HG03558 (cell line): ENCODE measurements at regions not wholly inside any gene's neighbourhood (a gene's known extent, or its start where the extent isn't known, plus 50 kb on each side); places are given as distances from the start of the nearest gene placed in this dataset.

Experiments used
- ATAC-seq: cut with Tn5 transposase; IDR thresholded peaks from one replicate; pipeline ENCODE4 v1.9.1; 2021; ENCODE audit warnings: moderate number of reproducible peaks; ENCODE audit not compliant: unreplicated experiment; ENCODE audit errors: extremely low read depth

GRCh38 chr2:186427970-186428369 is 58.1 kb upstream of the ZC3H15 start:
- ATAC-seq = no peak

- ATAC-seq = no peak
Observed at GRCh38 chr2:186429104-186429503, 57.0 kb upstream of the ZC3H15 start.

GRCh38 chr2:186431306-186431705 is 54.8 kb upstream of the ZC3H15 start:
- ATAC-seq = no peak

- ATAC-seq = no peak
Observed at GRCh38 chr2:186433040-186433439, 53.0 kb upstream of the ZC3H15 start.

- ATAC-seq = no peak
Observed at GRCh38 chr2:186433777-186434432, 52.2 kb upstream of the ZC3H15 start.
